ENCODE measurements at regions not wholly inside any gene's neighbourhood (a gene's known extent, or its start where the extent isn't known, plus 50 kb on each side); places are given as distances from the start of the nearest gene placed in this dataset.
A peak's percentile ranks its signal among the peaks of the same experiment; 100 is the strongest.

GRCh38 chrX:43500996-43501694, 155.0 kb upstream of the MAOA start:
- Histone ChIP-seq H2AFZ (ENCODE audit: low read length) (no peak overlapping the region), H3K9me3 (replicated peaks; ENCODE audit: insufficient read depth, low read length) (no peaks in the 10 kb centered on the region), H3K4me1 (ENCODE audit: low read length) (peaks cover 49% of the 10 kb centered on the region), H3K9ac (ENCODE audit: low read length) (no peak overlapping the region), H3K27me3 (replicated peaks; ENCODE audit: insufficient read depth, low read length) (no peaks in the 10 kb centered on the region), H3K9me2 (replicated peaks; ENCODE audit: insufficient read depth, low read length) (no peaks in the 10 kb centered on the region), H4K20me1 (ENCODE audit: insufficient read depth, low read length) (no peaks in the 10 kb centered on the region), H3F3A (ENCODE audit: insufficient read depth, low read length) (peaks cover 5% of the 10 kb centered on the region), H3K27ac (ENCODE audit: low read length) (peak overlapping the region; percentile 16; the same call in 1 of the 2 replicates), H3K4me2 (ENCODE audit: low read depth, low read length) (peak overlapping the region; percentile 41; the same call in 1 of the 2 replicates), H3K79me2 (ENCODE audit: low read length) (no peaks in the 10 kb centered on the region), H3K36me3 (replicated peaks; ENCODE audit: insufficient read depth, low read length) (no peaks in the 10 kb centered on the region), H3K4me3 (ENCODE audit: low read length) (no peak overlapping the region)
- DNase-seq = no peak
- no peak for TF ChIP-seq CTCF (IDR thresholded peaks at IDR 0.05; ENCODE audit: low read length)
- no peak for TF ChIP-seq EZH2phosphoT487 (IDR thresholded peaks at IDR 0.05; ENCODE audit: low read length)
- no peak for TF ChIP-seq EZH2 (optimal IDR thresholded peaks at IDR 0.05; ENCODE audit: low read depth, low read length)

GRCh38 chrX:43504394-43504793, 151.7 kb upstream of the MAOA start:
- no peaks in the 10 kb centered on the region for H4K20me1 ChIP-seq (ENCODE audit: insufficient read depth, low read length)
- no peak overlapping the region for H3K9ac ChIP-seq (ENCODE audit: low read length)
- H3K27me3 ChIP-seq (replicated peaks; ENCODE audit: insufficient read depth, low read length) = no peaks in the 10 kb centered on the region
- H3K9me2 ChIP-seq (replicated peaks; ENCODE audit: insufficient read depth, low read length) = no peaks in the 10 kb centered on the region
- peaks cover 49% of the 10 kb centered on the region for H3K4me1 ChIP-seq (ENCODE audit: low read length)
- H3K27ac ChIP-seq (ENCODE audit: low read length) = no peak overlapping the region
- 0 out of 2 replicates have a peak overlapping the region, but pooled peaks have one; percentile 24 for H3K4me2 ChIP-seq (ENCODE audit: low read depth, low read length)
- no peaks in the 10 kb centered on the region for H3K9me3 ChIP-seq (replicated peaks; ENCODE audit: insufficient read depth, low read length)
- no peak overlapping the region for H2AFZ ChIP-seq (ENCODE audit: low read length)
- TF ChIP-seq EZH2 (optimal IDR thresholded peaks at IDR 0.05; ENCODE audit: low read depth, low read length) (no peak), CTCF (IDR thresholded peaks at IDR 0.05; ENCODE audit: low read length) (no peak), EZH2phosphoT487 (IDR thresholded peaks at IDR 0.05; ENCODE audit: low read length) (no peak)
- no peak overlapping the region for H3K4me3 ChIP-seq (ENCODE audit: low read length)
- peak; percentile 63 for DNase-seq
- no peaks in the 10 kb centered on the region for H3K79me2 ChIP-seq (ENCODE audit: low read length)
- peaks cover 5% of the 10 kb centered on the region for H3F3A ChIP-seq (ENCODE audit: insufficient read depth, low read length)
- H3K36me3 ChIP-seq (replicated peaks; ENCODE audit: insufficient read depth, low read length) = no peaks in the 10 kb centered on the region

- TF ChIP-seq CTCF (IDR thresholded peaks at IDR 0.05; ENCODE audit: low read length) (no peak), EZH2phosphoT487 (IDR thresholded peaks at IDR 0.05; ENCODE audit: low read length) (no peak), EZH2 (optimal IDR thresholded peaks at IDR 0.05; ENCODE audit: low read depth, low read length) (no peak)
- no peaks in the 10 kb centered on the region for H3K9me3 ChIP-seq (replicated peaks; ENCODE audit: insufficient read depth, low read length)
- no peak for DNase-seq
Observed at GRCh38 chrX:43505769-43506168, 150.3 kb upstream of the MAOA start.

More at GRCh38 chrX:43505769-43506168, 150.3 kb upstream of the MAOA start:
- peaks cover 5% of the 10 kb centered on the region for H3F3A ChIP-seq (ENCODE audit: insufficient read depth, low read length)
- H3K9me2 ChIP-seq (replicated peaks; ENCODE audit: insufficient read depth, low read length) = no peaks in the 10 kb centered on the region
- H2AFZ ChIP-seq (ENCODE audit: low read length) = no peak overlapping the region
- peaks cover 43% of the 10 kb centered on the region for H3K4me1 ChIP-seq (ENCODE audit: low read length)
- no peaks in the 10 kb centered on the region for H3K36me3 ChIP-seq (replicated peaks; ENCODE audit: insufficient read depth, low read length)
- H3K9ac ChIP-seq (ENCODE audit: low read length) = no peak overlapping the region
- no peaks in the 10 kb centered on the region for H4K20me1 ChIP-seq (ENCODE audit: insufficient read depth, low read length)
- no peak overlapping the region for H3K4me2 ChIP-seq (ENCODE audit: low read depth, low read length)
- H3K79me2 ChIP-seq (ENCODE audit: low read length) = no peaks in the 10 kb centered on the region
- no peak overlapping the region for H3K27ac ChIP-seq (ENCODE audit: low read length)
- no peaks in the 10 kb centered on the region for H3K27me3 ChIP-seq (replicated peaks; ENCODE audit: insufficient read depth, low read length)
- H3K4me3 ChIP-seq (ENCODE audit: low read length) = no peak overlapping the region
